Subcutaneous abdominal adipose tissue (tissue), 5 donors: ENCODE measurements at regions not wholly inside any gene's neighbourhood (a gene's known extent, or its start where the extent isn't known, plus 50 kb on each side); places are given as distances from the start of the nearest gene placed in this dataset.

Experiments used
- H3K27ac ChIP-seq: one replicate; pipeline ENCODE4 v1.7.0; 2013; ENCODE audit warnings: low read depth, mild to moderate bottlenecking, inconsistent platforms, low read length, moderate library complexity
- H3K27me3 ChIP-seq, 5 donors: one replicate each; pipeline ENCODE4 v1.7.0; 2013; ENCODE audit warnings: low read length in 5 of 5, inconsistent platforms in 1 of 5; ENCODE audit not compliant: control insufficient read depth in 5 of 5, insufficient read depth in 4 of 5
- H3K36me3 ChIP-seq, 5 donors: one replicate each; pipeline ENCODE4 v1.7.0; 2013; ENCODE audit warnings: low read length in 5 of 5; ENCODE audit not compliant: control insufficient read depth in 5 of 5, insufficient read depth in 5 of 5
- H3K4me1 ChIP-seq, 5 donors: one replicate each; pipeline ENCODE4 v1.7.0; 2013; ENCODE audit warnings: low read length in 5 of 5, mild to moderate bottlenecking in 3 of 5, moderate library complexity in 1 of 5; ENCODE audit not compliant: control insufficient read depth in 5 of 5, insufficient read depth in 5 of 5
- H3K4me3 ChIP-seq, 5 donors: one replicate each; pipeline ENCODE4 v1.7.0; 2013; ENCODE audit warnings: low read length in 5 of 5, low read depth in 1 of 5
- H3K9ac ChIP-seq, 5 donors: one replicate each; pipeline ENCODE4 v1.7.0; 2013; ENCODE audit warnings: low read length in 5 of 5, mild to moderate bottlenecking in 4 of 5, moderate library complexity in 3 of 5
- H3K9me3 ChIP-seq, 5 donors: one replicate each; pipeline ENCODE4 v1.7.0; 2013; ENCODE audit warnings: low read length in 5 of 5; ENCODE audit not compliant: control insufficient read depth in 5 of 5
- donor health status: healthy.
- donor health status: healthy.
- donor health status: healthy.
- donor health status: healthy.
- donor health status: healthy.

GRCh38 chr1:219105893-219106292, 67.8 kb upstream of the LYPLAL1 start:
- Histone ChIP-seq H3K9me3 (no peaks in the 10 kb centered on the region), H3K9ac (no peak overlapping the region), H3K4me1 (no peaks in the 10 kb centered on the region), H3K36me3 (no peaks in the 10 kb centered on the region), H3K4me3 (no peak overlapping the region), H3K27ac (no peak overlapping the region), H3K27me3 (no peaks in the 10 kb centered on the region)

- no peak overlapping the region for H3K9ac ChIP-seq
- H3K36me3 ChIP-seq = no peaks in the 10 kb centered on the region
- H3K4me3 ChIP-seq = no peak overlapping the region
- peaks cover 3 to 8% (median 6%) of the 10 kb centered on the region in 5 donors for H3K9me3 ChIP-seq
- H3K27ac ChIP-seq = no peak overlapping the region
- H3K27me3 ChIP-seq = no peaks in the 10 kb centered on the region
- H3K4me1 ChIP-seq = no peaks in the 10 kb centered on the region
Observed at GRCh38 chr1:219109424-219110018, 64.2 kb upstream of the LYPLAL1 start.

- H3K4me1 ChIP-seq = no peaks in the 10 kb centered on the region
- no peak overlapping the region for H3K27ac ChIP-seq
- H3K9ac ChIP-seq = no peak overlapping the region
- H3K4me3 ChIP-seq = no peak overlapping the region
- no peaks in the 10 kb centered on the region for H3K36me3 ChIP-seq
- no peaks in the 10 kb centered on the region for H3K27me3 ChIP-seq
- H3K9me3 ChIP-seq = peaks cover 3 to 8% (median 6%) of the 10 kb centered on the region in 5 donors
Observed at GRCh38 chr1:219113261-219113660, 60.4 kb upstream of the LYPLAL1 start.

GRCh38 chr1:219114014-219114413, 59.7 kb upstream of the LYPLAL1 start:
- H3K9ac ChIP-seq = no peak overlapping the region
- H3K9me3 ChIP-seq = peaks cover 3 to 8% (median 6%) of the 10 kb centered on the region in 5 donors
- H3K4me1 ChIP-seq = no peaks in the 10 kb centered on the region
- H3K27me3 ChIP-seq = no peaks in the 10 kb centered on the region
- H3K27ac ChIP-seq = no peak overlapping the region
- H3K36me3 ChIP-seq = no peaks in the 10 kb centered on the region
- no peak overlapping the region for H3K4me3 ChIP-seq

DNA sequence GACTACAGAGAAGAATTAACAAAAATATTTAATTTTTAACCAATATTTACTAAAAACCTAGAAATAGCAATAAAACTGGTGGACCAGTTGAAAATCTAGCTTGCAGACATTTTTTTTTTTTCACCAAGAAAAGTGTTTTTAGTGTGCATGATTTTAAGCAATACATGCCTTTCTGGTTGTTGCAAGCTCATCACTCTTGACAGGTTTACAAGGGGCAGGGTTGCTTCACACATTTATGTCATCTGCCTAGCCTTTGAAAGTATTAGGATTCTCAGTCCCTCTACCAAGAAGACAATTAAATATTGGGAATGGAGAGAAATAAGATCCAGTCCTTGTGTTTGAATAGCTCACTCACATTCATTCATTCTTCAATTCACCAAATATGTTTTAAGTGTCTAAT, 53.8 kb upstream of the LYPLAL1 start:
- Histone ChIP-seq H3K4me3 (no peak overlapping the region), H3K9me3 (no peaks in the 10 kb centered on the region), H3K27ac (peak overlapping the region; percentile 94), H3K9ac (no peak overlapping the region), H3K36me3 (no peaks in the 10 kb centered on the region), H3K4me1 (peaks cover 3 to 39% (median 14%) of the 10 kb centered on the region in 5 donors), H3K27me3 (no peaks in the 10 kb centered on the region)

- no peaks in the 10 kb centered on the region for H3K9me3 ChIP-seq
- H3K4me3 ChIP-seq = no peak overlapping the region
- H3K4me1 ChIP-seq = peaks cover 3 to 42% (median 15%) of the 10 kb centered on the region in 5 donors
- no peaks in the 10 kb centered on the region for H3K36me3 ChIP-seq
- peak overlapping the region; percentile 94 for H3K27ac ChIP-seq
- peak overlapping the region in 1 of 5 donors; percentile 77 for H3K9ac ChIP-seq
- no peaks in the 10 kb centered on the region for H3K27me3 ChIP-seq
Observed at GRCh38 chr1:219120624-219121544, 52.8 kb upstream of the LYPLAL1 start.

DNA sequence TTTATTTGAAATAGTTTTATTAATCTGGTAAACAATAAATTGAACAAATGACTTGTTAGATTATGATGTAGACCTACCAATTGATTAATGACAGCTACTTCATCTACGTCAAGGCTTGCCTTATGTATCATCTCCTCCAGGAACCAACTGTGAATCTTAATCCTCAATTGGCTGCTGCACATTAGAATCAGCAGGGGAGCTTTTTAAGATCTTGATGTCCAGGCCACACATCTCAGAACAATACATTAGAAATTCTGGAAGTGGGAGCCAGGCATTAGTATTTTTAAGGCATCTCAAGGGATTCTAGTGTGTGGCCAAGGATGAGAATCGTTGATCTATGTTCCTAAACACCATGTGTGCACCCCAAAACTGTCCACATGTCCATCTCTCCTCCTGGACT, 52.0 kb upstream of the LYPLAL1 start:
- H3K36me3 ChIP-seq = no peaks in the 10 kb centered on the region
- H3K9ac ChIP-seq = no peak overlapping the region
- H3K4me1 ChIP-seq = peaks cover 3 to 49% (median 23%) of the 10 kb centered on the region in 5 donors
- peak overlapping the region; percentile 94 for H3K27ac ChIP-seq
- no peaks in the 10 kb centered on the region for H3K27me3 ChIP-seq
- H3K4me3 ChIP-seq = no peak overlapping the region
- no peaks in the 10 kb centered on the region for H3K9me3 ChIP-seq

GRCh38 chr1:219123036-219123435, 50.6 kb upstream of the LYPLAL1 start:
- Histone ChIP-seq H3K4me1 (peaks cover 3 to 53% (median 23%) of the 10 kb centered on the region in 5 donors), H3K36me3 (no peaks in the 10 kb centered on the region), H3K9ac (peak overlapping the region in 1 of 5 donors; percentile 58), H3K27me3 (no peaks in the 10 kb centered on the region), H3K4me3 (peak overlapping the region in 1 of 5 donors; percentile 13), H3K27ac (no peak overlapping the region), H3K9me3 (no peaks in the 10 kb centered on the region)
